Body of pancreas (tissue), 4 donors: ENCODE measurements at regions not wholly inside any gene's neighbourhood (a gene's known extent, or its start where the extent isn't known, plus 50 kb on each side); places are given as distances from the start of the nearest gene placed in this dataset.
A peak's percentile ranks its signal among the peaks of the same experiment; 100 is the strongest.

Experiments used
- ATAC-seq: fragments of 150-250 bp; one replicate; pipeline ENCODE4 v1.9.1; 2016
- DNase-seq, 4 donors: peaks; one replicate each; pipeline ENCODE4 v3.0.0-alpha.2; 2019
- H3K27ac ChIP-seq, 4 donors: fragments of 200-600 bp; sonication (generic); 1 replicate in 3 of 4; 2 replicates in 1 of 4; pipeline versions ENCODE4 v1.5.1 to v1.6.1; 2016 to 2019; ENCODE audit warnings: mild to moderate bottlenecking in 1 of 4, mixed read lengths in 1 of 4, moderate library complexity in 1 of 4
- H3K27me3 ChIP-seq, 2 donors: fragments of 200-600 bp; sonication (generic); one replicate each; pipeline ENCODE4 v1.6.0; 2016; ENCODE audit warnings: mild to moderate bottlenecking in 1 of 2
- H3K36me3 ChIP-seq, 2 donors: fragments of 200-600 bp; sonication (generic); replicated peaks in 1 of 2; 2 replicates each; pipeline ENCODE4 v1.5.1; 2016; ENCODE audit warnings: low read depth in 2 of 2; ENCODE audit not compliant: insufficient read depth in 1 of 2
- H3K4me1 ChIP-seq: fragments of 200-600 bp; sonication (generic); one replicate; pipeline ENCODE4 v1.6.0; 2016
- H3K4me3 ChIP-seq, 2 donors: fragments of 200-600 bp; sonication (generic); 1 replicate in 1 of 2; 2 replicates in 1 of 2; pipeline ENCODE4 v1.5.1; 2016 to 2019
- H3K9me3 ChIP-seq, 3 donors: fragments of 200-600 bp; sonication (generic); 1 replicate in 2 of 3; 2 replicates in 1 of 3; pipeline ENCODE4 v1.5.1; 2016
- POLR2A ChIP-seq, 3 donors: fragments of 450-650 bp; IDR thresholded peaks; one replicate each; pipeline ENCODE4 v1.6.1; 2016; ENCODE audit warnings: antibody characterized with exemption in 3 of 3, mild to moderate bottlenecking in 2 of 3
- WGBS, 2 donors: methylation state at CpG; one replicate each; pipeline ENCODE4 v1.1.5; 2017; 5-methylcytosine and 5-hydroxymethylcytosine counted together
- intact Hi-C: fragments of 100-400 bp; cut with DNase I; formaldehyde crosslinking; loops from one replicate; pipeline ENCODE4 v1.15.1; 2023
- TF ChIP-seq, protein P1 (sequence below), 7 experiments: fragments of 450-650 bp in 4 of 7; fragments of 200-600 bp in 3 of 7; sonication (generic) in 3 of 7; IDR thresholded peaks; one replicate each; pipeline ENCODE4 v1.5.1; 2016 to 2019; ENCODE audit warnings: antibody characterized with exemption in 7 of 7

- no peak overlapping the region for H3K4me3 ChIP-seq
- WGBS, 2 donors = 21 to 26% methylated on average over 20 to 25 of the region's 25 CpGs
- H3K27ac ChIP-seq = no peak overlapping the region
- intact Hi-C loops = no loop called here
- DNase-seq (peak in 1 of 4 donors; percentile 3), ATAC-seq (no peak)
- TF ChIP-seq, protein P1, sequence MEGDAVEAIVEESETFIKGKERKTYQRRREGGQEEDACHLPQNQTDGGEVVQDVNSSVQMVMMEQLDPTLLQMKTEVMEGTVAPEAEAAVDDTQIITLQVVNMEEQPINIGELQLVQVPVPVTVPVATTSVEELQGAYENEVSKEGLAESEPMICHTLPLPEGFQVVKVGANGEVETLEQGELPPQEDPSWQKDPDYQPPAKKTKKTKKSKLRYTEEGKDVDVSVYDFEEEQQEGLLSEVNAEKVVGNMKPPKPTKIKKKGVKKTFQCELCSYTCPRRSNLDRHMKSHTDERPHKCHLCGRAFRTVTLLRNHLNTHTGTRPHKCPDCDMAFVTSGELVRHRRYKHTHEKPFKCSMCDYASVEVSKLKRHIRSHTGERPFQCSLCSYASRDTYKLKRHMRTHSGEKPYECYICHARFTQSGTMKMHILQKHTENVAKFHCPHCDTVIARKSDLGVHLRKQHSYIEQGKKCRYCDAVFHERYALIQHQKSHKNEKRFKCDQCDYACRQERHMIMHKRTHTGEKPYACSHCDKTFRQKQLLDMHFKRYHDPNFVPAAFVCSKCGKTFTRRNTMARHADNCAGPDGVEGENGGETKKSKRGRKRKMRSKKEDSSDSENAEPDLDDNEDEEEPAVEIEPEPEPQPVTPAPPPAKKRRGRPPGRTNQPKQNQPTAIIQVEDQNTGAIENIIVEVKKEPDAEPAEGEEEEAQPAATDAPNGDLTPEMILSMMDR (IDR thresholded peaks at IDR 0.05) = peak in 2 of 7 experiments; percentile 18 to 21
- no peak for TF ChIP-seq POLR2A (IDR thresholded peaks at IDR 0.05)
- H3K36me3 ChIP-seq = no peaks in the 10 kb centered on the region
- peaks cover 0 to 7% of the 10 kb centered on the region in 2 donors for H3K27me3 ChIP-seq
- no peaks in the 10 kb centered on the region for H3K4me1 ChIP-seq
- H3K9me3 ChIP-seq = no peaks in the 10 kb centered on the region
Measured at GRCh38 chr10:128268015-128268722, 141.9 kb upstream of the MKI67 start.

DNA sequence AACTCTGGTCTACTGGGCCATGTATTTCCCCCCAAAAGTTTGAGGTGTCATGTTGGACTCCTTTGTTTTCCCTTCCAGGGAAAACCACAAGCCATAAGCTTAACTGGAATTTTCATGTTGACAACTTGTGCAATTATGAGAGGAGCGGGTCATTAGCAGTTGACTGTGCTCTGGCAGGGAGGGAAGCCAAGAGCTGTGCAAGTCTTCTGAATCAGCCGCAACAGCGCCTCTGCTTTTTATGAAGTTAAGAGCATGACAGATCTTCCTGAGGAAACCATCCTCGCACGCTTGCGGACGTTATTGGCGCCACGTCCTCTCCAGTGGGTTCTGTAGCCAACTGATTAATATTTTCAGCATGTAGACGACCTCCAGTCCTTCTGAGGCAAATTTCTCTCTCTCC lies 148.7 kb upstream of the MKI67 start:
- intact Hi-C loops = no loop called here

GRCh38 chr10:128275388-128276177 lies 149.4 kb upstream of the MKI67 start:
- no peak overlapping the region for H3K27ac ChIP-seq
- ATAC-seq (no peak), DNase-seq (no peak)
- 51 to 58% methylated on average over 19 of the region's 19 CpGs for WGBS, 2 donors
- no peaks in the 10 kb centered on the region for H3K4me1 ChIP-seq
- H3K36me3 ChIP-seq = no peaks in the 10 kb centered on the region
- intact Hi-C loops = no loop called here
- no peaks in the 10 kb centered on the region for H3K27me3 ChIP-seq
- TF ChIP-seq POLR2A (IDR thresholded peaks at IDR 0.05) = no peak
- TF ChIP-seq, protein P1 (IDR thresholded peaks at IDR 0.05) = no peak
- no peak overlapping the region for H3K4me3 ChIP-seq
- H3K9me3 ChIP-seq = no peaks in the 10 kb centered on the region

More for the DNA sequence above, 148.7 kb upstream of the MKI67 start:
- 39 to 48% methylated on average over 10 of the region's 10 CpGs for WGBS, 2 donors
- TF ChIP-seq POLR2A (IDR thresholded peaks at IDR 0.05) = no peak
- TF ChIP-seq, protein P1 (IDR thresholded peaks at IDR 0.05) = no peak
- H3K27me3 ChIP-seq = no peaks in the 10 kb centered on the region
- no peaks in the 10 kb centered on the region for H3K36me3 ChIP-seq
- no peak overlapping the region for H3K4me3 ChIP-seq
- no peaks in the 10 kb centered on the region for H3K4me1 ChIP-seq
- ATAC-seq (no peak), DNase-seq (peak in 2 of 4 donors; percentile 20 to 46)
- no peak overlapping the region for H3K27ac ChIP-seq
- H3K9me3 ChIP-seq = no peaks in the 10 kb centered on the region

DNA sequence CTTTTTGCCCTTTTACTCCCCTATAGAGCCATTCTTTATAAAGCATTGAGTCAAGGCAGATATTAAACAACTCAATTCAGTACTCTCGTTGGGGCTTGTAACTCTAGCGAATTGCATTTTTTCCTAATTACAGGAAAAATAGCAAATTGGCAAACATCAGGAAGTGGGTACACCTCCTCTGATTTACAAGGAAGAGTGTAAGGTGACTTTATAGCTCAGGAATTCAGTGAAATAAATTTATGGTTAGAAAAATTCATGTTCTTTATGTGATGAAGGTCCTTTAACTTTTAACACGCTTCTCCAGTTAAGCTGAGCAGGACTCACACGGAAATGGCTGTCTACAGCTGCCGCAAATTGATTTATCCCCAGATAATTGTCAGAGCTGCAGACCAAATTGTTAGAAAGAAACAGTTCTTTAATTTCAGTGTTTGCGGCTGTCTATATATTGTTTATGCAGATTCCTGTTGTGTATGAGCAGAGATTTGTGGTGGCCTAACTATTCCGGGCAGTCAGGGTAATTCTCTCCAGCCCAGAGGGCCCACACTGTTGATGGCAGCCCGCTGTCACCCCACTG lies 151.1 kb upstream of the MKI67 start:
- Histone ChIP-seq H3K36me3 (no peaks in the 10 kb centered on the region), H3K27ac (no peak overlapping the region), H3K4me3 (no peak overlapping the region), H3K4me1 (no peaks in the 10 kb centered on the region), H3K27me3 (no peaks in the 10 kb centered on the region), H3K9me3 (no peaks in the 10 kb centered on the region)
- 26 to 32% methylated on average over 8 of the region's 8 CpGs for WGBS, 2 donors
- ATAC-seq (no peak), DNase-seq (no peak)
- TF ChIP-seq, protein P1 (IDR thresholded peaks at IDR 0.05) = no peak
- TF ChIP-seq POLR2A (IDR thresholded peaks at IDR 0.05) = no peak
- intact Hi-C loops = no loop called here
